ENCODE measurements at regions not wholly inside any gene's neighbourhood (a gene's known extent, or its start where the extent isn't known, plus 50 kb on each side); places are given as distances from the start of the nearest gene placed in this dataset.

GRCh38 chr2:62398356-62398755, 107.6 kb downstream of the TMEM17 start:
- H3K27me3 ChIP-seq (ENCODE audit: control insufficient read depth in 2 of 2, insufficient read depth in 2 of 2, low read length in 2 of 2): no peaks in the 10 kb centered on the region
- no peaks in the 10 kb centered on the region for H4K20me1 ChIP-seq (ENCODE audit: insufficient read depth, low read length)
- H3K9ac ChIP-seq (ENCODE audit: insufficient read depth, low read length, poor library complexity, severe bottlenecking): no peak overlapping the region
- no peak for TF ChIP-seq CTCF (IDR thresholded peaks at IDR 0.05)
- peak overlapping the region in 2 of 7 donors; percentile 31 to 71 for H3K27ac Mint-ChIP-seq
- no peak for DNase-seq
- H3K4me3 ChIP-seq (replicated peaks in 1 of 3; ENCODE audit: low read depth in 2 of 3, low read length in 3 of 3): no peak overlapping the region
- peaks cover 7% of the 10 kb centered on the region for H3K4me1 Mint-ChIP-seq
- H3K79me2 ChIP-seq (ENCODE audit: insufficient read depth, low read length): no peaks in the 10 kb centered on the region
- H3K36me3 ChIP-seq (replicated peaks in 1 of 2; ENCODE audit: control insufficient read depth in 1 of 2, insufficient read depth in 2 of 2, low read length in 2 of 2): no peaks in the 10 kb centered on the region
- H3K27me3 Mint-ChIP-seq (ENCODE audit: low read depth in 3 of 3): no peaks in the 10 kb centered on the region
- H3K4me1 ChIP-seq (ENCODE audit: control insufficient read depth in 1 of 2, insufficient read depth in 2 of 2, low read length in 2 of 2): no peaks in the 10 kb centered on the region
- no peak overlapping the region for H3K4me2 ChIP-seq (replicated peaks; ENCODE audit: extremely low read depth, low read length, poor library complexity, severe bottlenecking)
- no peak overlapping the region for H3K4me3 Mint-ChIP-seq
- peaks cover 0 to 2% (median 0%) of the 10 kb centered on the region in 7 donors for H3K9me3 Mint-ChIP-seq
- H3K9me3 ChIP-seq (replicated peaks in 1 of 2; ENCODE audit: control insufficient read depth in 1 of 2, insufficient read depth in 1 of 2, low read length in 2 of 2): no peaks in the 10 kb centered on the region
- WGBS (ENCODE audit: insufficient coverage): 3% methylated on average over 3 of the region's 3 CpGs
- intact Hi-C loops (cut with micrococcal nuclease): no loop called here
- no peaks in the 10 kb centered on the region for H3K36me3 Mint-ChIP-seq
- H2AFZ ChIP-seq (ENCODE audit: insufficient read depth, low read depth, low read length, poor library complexity, severe bottlenecking): no peak overlapping the region
- no peak overlapping the region for H3K27ac ChIP-seq (ENCODE audit: low read depth in 1 of 2, low read length in 2 of 2)

GRCh38 chr2:62396880-62397279, 109.1 kb downstream of the TMEM17 start:
- H3K9ac ChIP-seq (ENCODE audit: insufficient read depth, low read length, poor library complexity, severe bottlenecking): no peak overlapping the region
- no peak overlapping the region for H2AFZ ChIP-seq (ENCODE audit: insufficient read depth, low read depth, low read length, poor library complexity, severe bottlenecking)
- no peak for DNase-seq
- intact Hi-C loops (cut with micrococcal nuclease): no loop called here
- H4K20me1 ChIP-seq (ENCODE audit: insufficient read depth, low read length): no peaks in the 10 kb centered on the region
- H3K9me3 ChIP-seq (replicated peaks in 1 of 2; ENCODE audit: control insufficient read depth in 1 of 2, insufficient read depth in 1 of 2, low read length in 2 of 2): no peaks in the 10 kb centered on the region
- H3K4me3 ChIP-seq (replicated peaks in 1 of 3; ENCODE audit: low read depth in 2 of 3, low read length in 3 of 3): no peak overlapping the region
- Mint-ChIP-seq H3K27ac (no peak overlapping the region), H3K36me3 (no peaks in the 10 kb centered on the region), H3K4me1 (peaks cover 12% of the 10 kb centered on the region), H3K27me3 (ENCODE audit: low read depth in 3 of 3) (no peaks in the 10 kb centered on the region), H3K4me3 (no peak overlapping the region), H3K9me3 (peaks cover 0 to 2% (median 0%) of the 10 kb centered on the region in 7 donors)
- WGBS (ENCODE audit: insufficient coverage): no CpG with 5 or more reads among the region's 2 CpGs
- H3K79me2 ChIP-seq (ENCODE audit: insufficient read depth, low read length): no peaks in the 10 kb centered on the region
- H3K27ac ChIP-seq (ENCODE audit: low read depth in 1 of 2, low read length in 2 of 2): no peak overlapping the region
- H3K4me2 ChIP-seq (replicated peaks; ENCODE audit: extremely low read depth, low read length, poor library complexity, severe bottlenecking): no peak overlapping the region
- H3K4me1 ChIP-seq (ENCODE audit: control insufficient read depth in 1 of 2, insufficient read depth in 2 of 2, low read length in 2 of 2): no peaks in the 10 kb centered on the region
- TF ChIP-seq CTCF (IDR thresholded peaks at IDR 0.05): no peak
- no peaks in the 10 kb centered on the region for H3K36me3 ChIP-seq (replicated peaks in 1 of 2; ENCODE audit: control insufficient read depth in 1 of 2, insufficient read depth in 2 of 2, low read length in 2 of 2)
- no peaks in the 10 kb centered on the region for H3K27me3 ChIP-seq (ENCODE audit: control insufficient read depth in 2 of 2, insufficient read depth in 2 of 2, low read length in 2 of 2)

Data from CD14-positive monocyte (primary cell).